ENCODE measurements at regions not wholly inside any gene's neighbourhood (a gene's known extent, or its start where the extent isn't known, plus 50 kb on each side); places are given as distances from the start of the nearest gene placed in this dataset.

DNA sequence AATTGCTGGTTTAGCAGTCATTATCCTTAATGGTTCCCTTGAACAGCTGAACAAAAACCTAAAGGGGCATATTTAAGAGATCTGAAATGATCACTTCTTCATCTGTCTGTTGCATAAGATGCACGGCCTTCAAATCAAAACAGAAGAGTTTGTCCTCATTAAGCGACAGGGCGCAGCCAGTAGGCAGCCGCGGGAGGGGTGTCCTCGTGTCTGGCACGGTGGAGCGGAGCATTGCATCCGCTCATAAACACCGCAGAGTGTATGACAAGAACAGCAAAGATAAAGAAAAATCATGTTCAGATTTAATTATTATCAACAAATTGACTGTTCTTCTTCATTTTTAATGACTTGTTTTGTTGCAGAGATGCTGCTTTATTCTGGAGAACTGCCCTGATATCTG, 255.6 kb upstream of the ADARB2 start:
- H3K4me1 Mint-ChIP-seq (ENCODE audit: low read depth): no peaks in the 10 kb centered on the region

DNA sequence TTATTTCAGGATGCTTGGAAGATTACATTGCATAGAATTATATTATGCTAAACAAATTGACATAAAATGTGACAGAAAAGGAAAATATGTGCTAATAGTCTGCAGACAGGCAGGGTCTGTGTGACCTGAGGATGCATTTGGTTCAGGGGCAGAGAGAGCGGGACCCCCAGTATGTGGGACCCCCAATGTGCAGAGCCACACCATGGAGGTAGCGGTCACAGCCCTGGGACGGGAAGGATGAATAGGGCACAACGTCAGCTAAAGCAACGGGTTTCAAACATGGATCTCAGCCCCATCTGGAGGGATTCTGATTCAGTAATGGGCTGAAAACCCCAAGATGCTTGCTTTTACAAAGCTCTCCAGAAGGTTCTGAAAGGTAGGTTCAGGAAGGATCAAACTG, 251.8 kb upstream of the ADARB2 start:
- H3K36me3 Mint-ChIP-seq (ENCODE audit: low read depth): no peaks in the 10 kb centered on the region
- H3K27me3 Mint-ChIP-seq (ENCODE audit: low read depth): no peaks in the 10 kb centered on the region
- H3K27ac Mint-ChIP-seq: no peak overlapping the region
- no peaks in the 10 kb centered on the region for H3K4me1 Mint-ChIP-seq (ENCODE audit: low read depth)
- H3K9me3 Mint-ChIP-seq: no peaks in the 10 kb centered on the region
- H3K4me3 Mint-ChIP-seq: no peak overlapping the region

More for the DNA sequence above, 255.6 kb upstream of the ADARB2 start:
- H3K27me3 Mint-ChIP-seq (ENCODE audit: low read depth): no peaks in the 10 kb centered on the region
- no peak overlapping the region for H3K27ac Mint-ChIP-seq
- no peaks in the 10 kb centered on the region for H3K9me3 Mint-ChIP-seq
- no peak overlapping the region for H3K4me3 Mint-ChIP-seq
- no peaks in the 10 kb centered on the region for H3K36me3 Mint-ChIP-seq (ENCODE audit: low read depth)

DNA sequence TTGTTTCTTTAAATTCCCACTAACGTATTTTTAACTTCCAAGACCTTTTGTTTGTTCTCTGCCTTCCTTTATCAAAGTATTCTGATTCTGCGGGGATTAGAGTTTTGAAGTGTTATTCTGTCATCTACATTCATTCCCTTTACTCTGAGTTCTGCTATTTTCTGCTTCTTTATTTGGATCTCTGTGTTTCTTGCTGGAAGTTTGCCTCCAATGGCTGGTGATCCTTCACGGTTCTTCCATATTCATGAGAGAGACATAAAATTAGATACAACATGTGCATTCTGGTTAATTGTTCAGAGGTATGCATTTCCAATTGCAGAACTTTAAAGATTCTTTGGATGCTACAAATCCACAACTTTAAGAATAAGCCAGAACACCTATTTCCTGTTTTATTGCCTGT, 244.7 kb upstream of the ADARB2 start:
- no peak overlapping the region for H3K27ac Mint-ChIP-seq

DNA sequence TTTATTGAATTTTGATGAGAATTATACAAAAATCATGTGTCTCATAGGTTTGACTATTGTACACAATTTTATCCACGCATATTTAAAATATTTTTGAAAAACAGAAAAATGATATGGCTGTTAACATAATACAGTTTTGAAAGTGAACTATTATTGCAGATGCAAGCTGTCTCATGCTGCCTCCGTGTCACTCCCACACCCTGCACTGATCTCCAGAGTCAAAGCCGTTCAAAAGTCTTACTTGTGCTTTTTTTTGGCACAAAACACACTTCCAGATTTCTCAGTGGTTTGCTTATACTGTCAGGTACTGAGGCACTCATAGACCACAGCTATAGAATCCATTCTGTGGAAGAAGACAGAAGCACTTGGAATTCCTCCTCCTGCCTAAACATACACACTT, 243.1 kb upstream of the ADARB2 start:
- Mint-ChIP-seq H3K27ac (no peak overlapping the region), H3K9me3 (peaks cover 6% of the 10 kb centered on the region), H3K27me3 (ENCODE audit: low read depth) (no peaks in the 10 kb centered on the region), H3K4me1 (ENCODE audit: low read depth) (no peaks in the 10 kb centered on the region), H3K36me3 (ENCODE audit: low read depth) (no peaks in the 10 kb centered on the region), H3K4me3 (no peak overlapping the region)

More for the DNA sequence above, 244.7 kb upstream of the ADARB2 start:
- Mint-ChIP-seq H3K27me3 (ENCODE audit: low read depth) (no peaks in the 10 kb centered on the region), H3K4me3 (no peak overlapping the region), H3K36me3 (ENCODE audit: low read depth) (no peaks in the 10 kb centered on the region), H3K9me3 (peaks cover 6% of the 10 kb centered on the region), H3K4me1 (ENCODE audit: low read depth) (no peaks in the 10 kb centered on the region)

DNA sequence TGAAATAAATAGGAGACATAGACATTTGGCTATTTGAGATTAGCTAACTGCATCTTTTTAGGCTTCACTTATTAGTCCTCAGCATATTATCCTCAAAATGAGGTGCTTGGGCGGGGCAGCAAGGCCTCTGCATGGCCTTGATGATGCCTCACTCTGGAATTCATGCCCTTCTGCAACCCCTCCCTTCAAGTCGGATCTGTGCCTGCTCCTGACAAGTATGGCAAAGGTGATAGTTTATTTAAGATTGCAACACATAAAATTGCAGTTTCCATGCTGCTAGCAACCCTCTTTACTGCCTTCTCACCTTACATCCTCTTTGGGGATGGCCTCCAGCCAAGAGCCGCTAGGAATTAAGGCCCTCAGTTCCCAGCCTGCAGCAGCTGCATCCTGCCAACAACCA, 241.3 kb upstream of the ADARB2 start:
- H3K4me1 Mint-ChIP-seq (ENCODE audit: low read depth): no peaks in the 10 kb centered on the region
- H3K27me3 Mint-ChIP-seq (ENCODE audit: low read depth): no peaks in the 10 kb centered on the region
- no peak overlapping the region for H3K27ac Mint-ChIP-seq
- H3K9me3 Mint-ChIP-seq: peaks cover 6% of the 10 kb centered on the region
- no peaks in the 10 kb centered on the region for H3K36me3 Mint-ChIP-seq (ENCODE audit: low read depth)
- H3K4me3 Mint-ChIP-seq: no peak overlapping the region

DNA sequence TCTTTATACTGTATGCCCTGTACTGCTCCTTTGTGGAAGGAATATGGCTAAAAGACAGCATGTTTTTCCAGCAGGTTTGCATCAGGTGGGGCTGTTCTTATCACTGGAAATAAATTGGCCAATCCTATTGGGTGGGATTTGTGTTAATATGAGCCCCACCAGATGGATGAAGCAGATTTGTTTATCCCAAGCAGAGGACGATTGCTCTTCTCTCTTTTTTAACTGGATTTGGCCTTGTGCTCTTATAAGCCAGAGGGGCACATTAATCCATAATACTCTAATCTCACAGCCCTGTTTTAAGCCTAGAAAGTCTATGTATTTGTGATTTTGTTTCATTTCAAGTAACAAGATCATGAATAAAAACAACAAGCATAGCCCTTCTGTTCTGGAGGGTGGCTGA, 240.1 kb upstream of the ADARB2 start:
- no peak overlapping the region for H3K27ac Mint-ChIP-seq

DNA sequence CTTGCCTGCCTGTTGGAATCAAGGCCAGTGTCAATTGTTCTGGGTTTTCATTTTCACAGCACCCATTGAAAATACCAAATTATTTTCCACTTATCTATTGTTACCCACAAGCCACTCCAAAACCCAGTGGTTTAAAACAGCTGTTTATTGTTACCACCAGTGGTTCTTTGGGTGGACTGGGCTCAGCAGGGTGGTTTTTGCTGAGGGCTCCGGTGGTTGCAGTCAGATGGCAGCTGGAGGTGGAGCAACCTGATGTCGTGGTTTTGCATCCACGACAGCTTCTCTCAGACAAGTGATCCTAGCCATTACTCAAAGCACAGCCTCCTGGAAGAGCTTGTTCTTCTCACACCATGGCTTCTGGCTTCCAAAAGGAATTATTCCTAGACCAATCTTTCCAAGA, 235.1 kb upstream of the ADARB2 start:
- no peaks in the 10 kb centered on the region for H3K27me3 Mint-ChIP-seq (ENCODE audit: low read depth)
- no peaks in the 10 kb centered on the region for H3K4me1 Mint-ChIP-seq (ENCODE audit: low read depth)
- no peaks in the 10 kb centered on the region for H3K9me3 Mint-ChIP-seq
- H3K36me3 Mint-ChIP-seq (ENCODE audit: low read depth): no peaks in the 10 kb centered on the region
- H3K4me3 Mint-ChIP-seq: no peak overlapping the region
- H3K27ac Mint-ChIP-seq: no peak overlapping the region

More for the DNA sequence above, 240.1 kb upstream of the ADARB2 start:
- no peaks in the 10 kb centered on the region for H3K27me3 Mint-ChIP-seq (ENCODE audit: low read depth)
- no peaks in the 10 kb centered on the region for H3K36me3 Mint-ChIP-seq (ENCODE audit: low read depth)
- no peak overlapping the region for H3K4me3 Mint-ChIP-seq
- no peaks in the 10 kb centered on the region for H3K4me1 Mint-ChIP-seq (ENCODE audit: low read depth)
- peaks cover 6% of the 10 kb centered on the region for H3K9me3 Mint-ChIP-seq

DNA sequence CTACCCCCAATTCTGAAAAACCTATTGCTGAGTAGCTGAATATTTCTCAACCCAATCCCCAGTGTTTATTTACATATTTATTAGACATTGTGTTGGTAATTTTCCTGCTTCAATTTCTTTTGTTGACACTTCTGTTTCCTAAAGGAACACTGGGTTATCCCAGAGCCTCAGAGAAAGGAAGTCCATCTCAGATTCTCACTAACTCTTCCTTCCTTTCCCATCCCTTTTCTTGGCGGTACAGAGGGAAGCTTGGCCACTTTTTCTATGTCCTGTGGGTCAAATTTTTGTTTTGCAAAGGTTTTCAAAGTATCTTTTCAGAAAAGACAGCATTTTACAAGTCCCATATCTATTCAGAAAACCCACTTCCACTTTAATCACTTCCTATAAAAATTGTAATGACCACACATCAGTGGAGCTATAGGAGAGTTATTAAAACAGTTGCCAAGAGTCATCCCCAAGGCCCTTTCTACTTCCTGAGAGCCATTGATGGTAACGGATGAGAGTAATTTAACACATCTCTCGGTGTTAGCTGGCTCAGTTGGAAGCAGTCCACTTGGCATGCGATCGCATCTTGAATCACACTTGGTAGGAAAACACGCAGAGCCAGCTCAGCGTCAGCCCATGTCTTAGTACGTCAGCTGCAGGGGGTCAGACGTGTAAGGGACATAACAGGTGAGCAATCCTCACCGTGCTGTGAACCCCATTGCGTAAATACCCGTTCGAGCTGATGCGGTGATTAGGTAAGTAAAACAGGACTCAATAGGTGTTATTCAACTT, 231.1 kb upstream of the ADARB2 start:
- no peaks in the 10 kb centered on the region for H3K36me3 Mint-ChIP-seq (ENCODE audit: low read depth)
- H3K4me3 Mint-ChIP-seq: no peak overlapping the region
- H3K4me1 Mint-ChIP-seq (ENCODE audit: low read depth): no peaks in the 10 kb centered on the region
- no peaks in the 10 kb centered on the region for H3K9me3 Mint-ChIP-seq
- H3K27me3 Mint-ChIP-seq (ENCODE audit: low read depth): no peaks in the 10 kb centered on the region
- H3K27ac Mint-ChIP-seq: no peak overlapping the region

DNA sequence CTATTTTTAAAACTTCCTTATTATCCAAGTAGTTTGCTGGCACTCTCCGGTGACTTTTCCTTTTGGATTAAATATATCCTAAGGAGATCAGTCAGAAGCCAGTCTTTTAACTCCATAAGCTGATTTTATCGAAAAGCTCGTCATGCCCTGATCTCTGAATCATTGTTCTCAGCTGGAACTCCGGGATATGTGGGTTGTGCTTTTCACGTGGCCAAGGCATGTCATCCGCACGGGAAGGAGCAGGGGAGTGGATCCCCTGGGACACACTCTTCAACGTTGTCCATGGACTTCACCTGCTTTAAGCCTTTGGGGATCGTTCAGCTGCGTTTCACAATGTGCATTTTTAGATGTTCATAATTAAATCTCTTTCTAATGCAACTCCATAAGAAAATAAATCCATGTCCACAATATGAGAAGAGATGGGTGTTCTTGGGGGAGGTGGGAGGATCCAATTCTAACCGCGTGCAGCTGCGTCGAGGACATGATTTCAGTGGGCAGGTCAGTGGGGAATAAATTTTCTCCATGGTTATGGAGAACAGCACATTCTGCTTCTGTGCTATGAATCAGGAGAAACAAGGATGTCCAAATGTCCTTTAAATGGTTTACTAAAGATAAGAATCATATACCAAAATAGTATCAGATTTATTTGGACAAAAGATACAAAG, 229.5 kb upstream of the ADARB2 start:
- Mint-ChIP-seq H3K36me3 (ENCODE audit: low read depth) (no peaks in the 10 kb centered on the region), H3K4me1 (ENCODE audit: low read depth) (no peaks in the 10 kb centered on the region), H3K4me3 (no peak overlapping the region), H3K27ac (no peak overlapping the region), H3K9me3 (no peaks in the 10 kb centered on the region), H3K27me3 (ENCODE audit: low read depth) (no peaks in the 10 kb centered on the region)

DNA sequence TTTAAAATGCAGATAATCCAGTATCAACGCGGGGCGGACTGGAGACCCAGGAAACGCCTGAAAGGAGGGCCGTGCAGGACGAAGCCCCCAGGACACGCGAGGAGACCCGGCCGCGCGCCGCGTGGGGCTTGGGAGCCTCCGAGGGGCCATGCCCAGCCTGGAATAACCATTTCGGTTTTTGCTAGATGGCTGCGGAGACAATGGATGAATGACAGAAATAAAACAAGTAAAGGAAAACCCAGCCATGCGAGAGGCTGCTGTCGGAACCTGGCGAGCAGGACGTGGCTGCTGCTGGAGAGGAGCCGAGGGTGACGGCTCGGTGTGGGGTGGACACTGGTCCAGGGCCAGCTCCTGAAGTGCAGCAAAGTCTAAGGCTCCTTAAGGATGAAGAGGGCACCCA, 227.2 kb upstream of the ADARB2 start:
- H3K27me3 Mint-ChIP-seq (ENCODE audit: low read depth): no peaks in the 10 kb centered on the region
- no peak overlapping the region for H3K4me3 Mint-ChIP-seq
- no peak overlapping the region for H3K27ac Mint-ChIP-seq
- H3K9me3 Mint-ChIP-seq: no peaks in the 10 kb centered on the region
- no peaks in the 10 kb centered on the region for H3K4me1 Mint-ChIP-seq (ENCODE audit: low read depth)
- H3K36me3 Mint-ChIP-seq (ENCODE audit: low read depth): no peaks in the 10 kb centered on the region

DNA sequence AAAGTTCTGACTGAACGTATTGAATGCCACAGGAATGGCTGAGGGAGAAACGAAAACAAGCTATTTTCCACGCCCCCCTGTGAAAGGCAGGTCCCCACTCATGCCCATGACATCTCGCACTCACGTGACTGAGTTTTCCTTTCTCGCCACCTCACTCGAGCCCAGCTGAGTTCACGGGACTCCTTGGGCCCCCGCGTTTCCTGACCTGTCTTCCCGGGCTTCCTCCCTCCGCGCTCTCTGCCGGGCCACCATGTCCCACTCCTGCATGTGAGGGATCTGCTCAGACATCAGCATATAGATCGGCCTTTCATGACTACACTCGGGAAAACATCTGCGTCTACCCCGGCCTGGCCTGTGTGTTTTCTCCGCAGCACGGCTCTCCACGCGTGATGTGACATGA, 226.0 kb upstream of the ADARB2 start:
- no peaks in the 10 kb centered on the region for H3K9me3 Mint-ChIP-seq
- no peaks in the 10 kb centered on the region for H3K27me3 Mint-ChIP-seq (ENCODE audit: low read depth)
- H3K27ac Mint-ChIP-seq: no peak overlapping the region
- H3K4me3 Mint-ChIP-seq: no peak overlapping the region
- H3K36me3 Mint-ChIP-seq (ENCODE audit: low read depth): no peaks in the 10 kb centered on the region
- H3K4me1 Mint-ChIP-seq (ENCODE audit: low read depth): no peaks in the 10 kb centered on the region

DNA sequence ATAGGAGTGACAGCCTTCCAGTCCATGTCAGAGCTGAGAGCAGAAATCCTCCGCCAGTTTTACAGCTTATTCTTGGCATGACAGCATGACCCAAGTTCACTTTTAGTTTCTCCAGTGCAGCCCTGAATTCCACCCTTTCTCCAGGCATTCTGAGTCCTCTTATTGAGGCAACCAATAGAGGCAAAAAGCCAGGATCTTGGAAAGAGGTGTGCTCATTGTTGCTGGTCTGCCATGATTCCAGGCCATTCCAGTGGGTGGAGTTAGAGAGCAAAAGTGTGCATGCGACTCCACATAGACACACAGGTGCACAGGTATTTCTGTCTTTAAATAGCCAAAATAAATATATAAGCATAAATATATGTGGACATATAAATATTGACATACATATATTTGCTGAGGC, 224.7 kb upstream of the ADARB2 start:
- Mint-ChIP-seq H3K9me3 (no peaks in the 10 kb centered on the region), H3K36me3 (ENCODE audit: low read depth) (no peaks in the 10 kb centered on the region), H3K27ac (no peak overlapping the region), H3K4me1 (ENCODE audit: low read depth) (peaks cover 4% of the 10 kb centered on the region), H3K4me3 (no peak overlapping the region), H3K27me3 (ENCODE audit: low read depth) (no peaks in the 10 kb centered on the region)

DNA sequence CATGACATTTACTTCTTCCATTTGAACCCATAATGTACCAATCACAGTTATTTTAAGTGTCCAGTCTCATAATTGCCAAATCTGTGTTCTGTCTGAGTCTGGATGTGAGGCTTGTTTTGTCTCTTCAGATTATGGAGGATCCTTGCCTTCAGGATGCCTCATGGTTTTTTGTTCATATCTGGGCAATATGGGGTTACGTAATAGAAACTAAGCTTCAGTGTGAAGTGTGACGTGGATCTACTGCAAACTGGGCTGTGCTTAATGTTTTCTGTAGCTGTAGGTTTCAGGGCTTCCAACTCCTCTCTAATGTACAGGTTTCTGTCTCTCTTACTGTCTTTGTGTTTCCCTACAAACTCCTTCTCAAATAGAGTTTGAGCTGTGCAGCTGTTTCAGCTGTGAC, 223.7 kb upstream of the ADARB2 start:
- Mint-ChIP-seq H3K36me3 (ENCODE audit: low read depth) (no peaks in the 10 kb centered on the region), H3K4me1 (ENCODE audit: low read depth) (peaks cover 4% of the 10 kb centered on the region), H3K9me3 (no peaks in the 10 kb centered on the region), H3K27me3 (ENCODE audit: low read depth) (no peaks in the 10 kb centered on the region), H3K4me3 (no peak overlapping the region), H3K27ac (no peak overlapping the region)

DNA sequence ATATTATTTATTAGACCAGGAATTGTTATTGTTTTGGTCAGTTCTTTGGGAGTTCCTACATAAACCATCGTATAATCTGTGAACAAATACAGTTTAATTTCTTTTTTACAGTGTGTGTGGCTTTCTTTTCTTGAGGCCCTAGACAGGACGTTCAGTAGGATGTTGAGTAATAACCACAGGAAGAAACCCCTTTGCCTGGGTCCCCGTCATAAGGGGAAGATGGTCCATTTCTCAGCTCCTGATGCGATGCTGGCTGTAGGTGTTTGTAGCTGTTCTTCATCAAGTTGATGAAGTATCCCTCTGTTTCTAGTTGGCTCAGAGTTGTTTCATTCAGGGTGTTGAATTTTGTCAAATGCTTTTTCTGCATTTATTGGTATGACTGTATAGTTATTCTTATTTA, 219.7 kb upstream of the ADARB2 start:
- no peaks in the 10 kb centered on the region for H3K36me3 Mint-ChIP-seq (ENCODE audit: low read depth)
- H3K27ac Mint-ChIP-seq: no peak overlapping the region

DNA sequence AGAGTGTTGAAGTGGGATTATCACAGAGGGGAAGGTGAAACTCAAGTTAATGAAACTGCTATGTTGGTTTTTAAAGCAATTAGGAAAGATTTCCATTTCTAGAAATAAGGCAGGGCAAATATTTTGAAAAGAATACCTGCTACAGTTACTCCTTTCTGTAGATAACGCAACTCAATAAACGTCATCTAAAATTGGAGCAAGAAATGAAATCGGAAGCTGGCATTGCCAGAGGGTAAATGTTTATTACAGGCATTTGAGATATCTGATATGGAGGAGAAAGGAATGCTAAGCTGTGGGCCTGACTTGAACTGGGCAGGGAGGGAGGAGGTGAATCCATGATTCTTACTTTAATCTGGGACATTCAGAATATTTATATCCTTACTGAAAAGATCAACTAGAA, 217.0 kb upstream of the ADARB2 start:
- peaks cover 5% of the 10 kb centered on the region for H3K27me3 Mint-ChIP-seq (ENCODE audit: low read depth)
- peaks cover 4% of the 10 kb centered on the region for H3K4me1 Mint-ChIP-seq (ENCODE audit: low read depth)
- H3K27ac Mint-ChIP-seq: no peak overlapping the region
- no peak overlapping the region for H3K4me3 Mint-ChIP-seq
- H3K36me3 Mint-ChIP-seq (ENCODE audit: low read depth): no peaks in the 10 kb centered on the region
- H3K9me3 Mint-ChIP-seq: no peaks in the 10 kb centered on the region

More for the DNA sequence above, 219.7 kb upstream of the ADARB2 start:
- Mint-ChIP-seq H3K9me3 (no peaks in the 10 kb centered on the region), H3K4me1 (ENCODE audit: low read depth) (peaks cover 4% of the 10 kb centered on the region), H3K27me3 (ENCODE audit: low read depth) (no peaks in the 10 kb centered on the region), H3K4me3 (no peak overlapping the region)

All from T-helper 1 cell treated with Interleukin-12 subunit alpha and Interleukin-12 subunit beta and Interleukin-4 antibody, amounts not matched to agents 30 μg/mL and 1 μg/mL, for 36 hours (primary cell).